ENCODE measurements at regions not wholly inside any gene's neighbourhood (a gene's known extent, or its start where the extent isn't known, plus 50 kb on each side); places are given as distances from the start of the nearest gene placed in this dataset.

DNA sequence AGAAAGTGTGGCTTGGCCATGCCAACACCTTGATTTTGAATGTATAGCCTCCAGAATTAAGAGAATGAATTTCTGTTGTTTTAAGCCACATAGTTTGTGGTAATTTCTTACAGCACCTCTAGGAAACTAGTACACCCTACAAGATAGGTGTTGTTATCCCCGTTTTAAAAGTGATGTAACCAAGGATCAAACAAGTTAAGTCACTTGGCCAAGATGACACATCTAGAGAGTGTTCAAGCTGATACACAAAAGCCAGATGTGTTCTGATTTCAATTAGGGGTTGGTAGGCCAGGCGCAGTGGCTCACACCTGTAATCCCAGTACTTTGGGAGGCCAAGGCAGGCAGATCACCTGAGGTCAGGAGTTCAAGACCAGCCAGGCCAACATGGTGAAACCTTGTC is 396.5 kb upstream of the SOX9 start:
- Histone ChIP-seq H4K91ac (ENCODE audit: insufficient read depth, low read depth, low read length) (no peak overlapping the region), H2AK9ac (replicated peaks; ENCODE audit: low read depth, low read length, poor library complexity) (no peak overlapping the region), H3K9me3 (ENCODE audit: control insufficient read depth, insufficient read depth, low read length) (no peaks in the 10 kb centered on the region), H3K56ac (ENCODE audit: extremely low read depth, insufficient read depth, low read length) (no peak overlapping the region), H4K8ac (ENCODE audit: low read depth in 2 of 2, low read length in 2 of 2) (no peak overlapping the region), H3K79me1 (ENCODE audit: low read depth in 1 of 2, low read length in 2 of 2) (no peaks in the 10 kb centered on the region), H3K4me1 (ENCODE audit: control insufficient read depth, insufficient read depth, low read length) (no peaks in the 10 kb centered on the region), H3K27me3 (ENCODE audit: control insufficient read depth, insufficient read depth, low read length) (no peaks in the 10 kb centered on the region), H3K9me1 (ENCODE audit: insufficient read depth, low read length) (no peaks in the 10 kb centered on the region), H3K14ac (replicated peaks; ENCODE audit: low read depth, low read length) (no peak overlapping the region), H2AFZ (replicated peaks; ENCODE audit: low read length, poor library complexity) (no peak overlapping the region), H3K36me3 (ENCODE audit: control insufficient read depth, insufficient read depth, low read length) (no peaks in the 10 kb centered on the region), H3K23ac (ENCODE audit: low read depth, low read length) (no peak overlapping the region), H4K5ac (ENCODE audit: low read depth, low read length) (no peak overlapping the region), H2BK120ac (ENCODE audit: low read depth, low read length) (no peak overlapping the region), H2BK15ac (ENCODE audit: low read depth, low read length) (no peak overlapping the region), H2AK5ac (ENCODE audit: low read depth, low read length) (no peak overlapping the region), H4K20me1 (ENCODE audit: insufficient read depth, low read length) (no peaks in the 10 kb centered on the region), H3K27ac (ENCODE audit: insufficient read depth, low read length) (no peak overlapping the region), H3K18ac (ENCODE audit: low read depth, low read length) (no peak overlapping the region), H3K4ac (ENCODE audit: low read depth, low read length) (no peak overlapping the region), H3K9ac (ENCODE audit: low read depth, low read length) (no peak overlapping the region), H3K4me3 (ENCODE audit: insufficient read depth, low read depth, low read length) (no peak overlapping the region), H2BK5ac (ENCODE audit: low read depth, low read length, poor library complexity, severe bottlenecking) (no peak overlapping the region), H2BK20ac (ENCODE audit: low read depth, low read length) (no peak overlapping the region), H3K4me2 (ENCODE audit: low read depth, low read length) (no peak overlapping the region)
- no TSS peak for BruUV-seq (replicated peaks)
- ATAC-seq (ENCODE audit: low read depth): no peak
- ChIA-PET POLR2A (ENCODE audit: unreplicated experiment) (no interaction called here), CTCF (interaction anchor here (0.6 to 0.7 kb wide), 2 partner anchors 515 to 1118 kb away, joined by 3 to 4 read pairs; no protein-coding TSS in a partner anchor)
- intact Hi-C loops (cut with micrococcal nuclease): no loop called here
- 100% methylated on average over 1 of the region's 2 CpGs; no CpG with 5 or more reads in 1 of the 2 experiments for WGBS, 2 experiments (ENCODE audit: extremely low coverage in 2 of 2, insufficient read length in 1 of 2)
- in situ Hi-C loops (cut with MboI; ENCODE audit: low sequenced_read_pairs): no loop called here
- no peak for DNase-seq
- TF ChIP-seq, protein P1, sequence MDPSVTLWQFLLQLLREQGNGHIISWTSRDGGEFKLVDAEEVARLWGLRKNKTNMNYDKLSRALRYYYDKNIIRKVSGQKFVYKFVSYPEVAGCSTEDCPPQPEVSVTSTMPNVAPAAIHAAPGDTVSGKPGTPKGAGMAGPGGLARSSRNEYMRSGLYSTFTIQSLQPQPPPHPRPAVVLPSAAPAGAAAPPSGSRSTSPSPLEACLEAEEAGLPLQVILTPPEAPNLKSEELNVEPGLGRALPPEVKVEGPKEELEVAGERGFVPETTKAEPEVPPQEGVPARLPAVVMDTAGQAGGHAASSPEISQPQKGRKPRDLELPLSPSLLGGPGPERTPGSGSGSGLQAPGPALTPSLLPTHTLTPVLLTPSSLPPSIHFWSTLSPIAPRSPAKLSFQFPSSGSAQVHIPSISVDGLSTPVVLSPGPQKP (IDR thresholded peaks at IDR 0.05; ENCODE audit: borderline replicate concordance, low read depth, low read length): no peak
- TF ChIP-seq, protein P2, sequence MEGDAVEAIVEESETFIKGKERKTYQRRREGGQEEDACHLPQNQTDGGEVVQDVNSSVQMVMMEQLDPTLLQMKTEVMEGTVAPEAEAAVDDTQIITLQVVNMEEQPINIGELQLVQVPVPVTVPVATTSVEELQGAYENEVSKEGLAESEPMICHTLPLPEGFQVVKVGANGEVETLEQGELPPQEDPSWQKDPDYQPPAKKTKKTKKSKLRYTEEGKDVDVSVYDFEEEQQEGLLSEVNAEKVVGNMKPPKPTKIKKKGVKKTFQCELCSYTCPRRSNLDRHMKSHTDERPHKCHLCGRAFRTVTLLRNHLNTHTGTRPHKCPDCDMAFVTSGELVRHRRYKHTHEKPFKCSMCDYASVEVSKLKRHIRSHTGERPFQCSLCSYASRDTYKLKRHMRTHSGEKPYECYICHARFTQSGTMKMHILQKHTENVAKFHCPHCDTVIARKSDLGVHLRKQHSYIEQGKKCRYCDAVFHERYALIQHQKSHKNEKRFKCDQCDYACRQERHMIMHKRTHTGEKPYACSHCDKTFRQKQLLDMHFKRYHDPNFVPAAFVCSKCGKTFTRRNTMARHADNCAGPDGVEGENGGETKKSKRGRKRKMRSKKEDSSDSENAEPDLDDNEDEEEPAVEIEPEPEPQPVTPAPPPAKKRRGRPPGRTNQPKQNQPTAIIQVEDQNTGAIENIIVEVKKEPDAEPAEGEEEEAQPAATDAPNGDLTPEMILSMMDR (conservative IDR thresholded peaks at IDR 0.05; ENCODE audit: low read depth, low read length): no peak
- TF ChIP-seq MXI1 (IDR thresholded peaks at IDR 0.05; ENCODE audit: borderline replicate concordance, low read depth, low read length) (no peak), POLR2A (IDR thresholded peaks at IDR 0.05; ENCODE audit: low read depth, low read length) (no peak), CEBPB (IDR thresholded peaks at IDR 0.05; ENCODE audit: low read depth, low read length) (no peak), RAD21 (IDR thresholded peaks at IDR 0.05; ENCODE audit: low read length) (no peak), FOS (IDR thresholded peaks at IDR 0.05; ENCODE audit: low read depth, low read length) (no peak), SMC3 (IDR thresholded peaks at IDR 0.05; ENCODE audit: low read depth, low read length) (no peak), RCOR1 (IDR thresholded peaks at IDR 0.05; ENCODE audit: insufficient replicate concordance, low read length) (no peak), BHLHE40 (IDR thresholded peaks at IDR 0.05; ENCODE audit: low read depth, low read length) (no peak), MAFK (IDR thresholded peaks at IDR 0.05; ENCODE audit: low read depth, low read length) (no peak), NFE2L2 (IDR thresholded peaks at IDR 0.05; ENCODE audit: low read depth, low read length) (no peak), CHD1 (IDR thresholded peaks at IDR 0.05; ENCODE audit: low read depth, low read length) (no peak)
- TF ChIP-seq, protein P3, sequence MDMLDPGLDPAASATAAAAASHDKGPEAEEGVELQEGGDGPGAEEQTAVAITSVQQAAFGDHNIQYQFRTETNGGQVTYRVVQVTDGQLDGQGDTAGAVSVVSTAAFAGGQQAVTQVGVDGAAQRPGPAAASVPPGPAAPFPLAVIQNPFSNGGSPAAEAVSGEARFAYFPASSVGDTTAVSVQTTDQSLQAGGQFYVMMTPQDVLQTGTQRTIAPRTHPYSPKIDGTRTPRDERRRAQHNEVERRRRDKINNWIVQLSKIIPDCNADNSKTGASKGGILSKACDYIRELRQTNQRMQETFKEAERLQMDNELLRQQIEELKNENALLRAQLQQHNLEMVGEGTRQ (IDR thresholded peaks at IDR 0.05; ENCODE audit: low read depth, low read length): no peak
- dilution Hi-C loops (cut with HindIII; ENCODE audit: low sequenced_read_pairs, unreplicated experiment): no loop called here

All from IMR-90 (cell line).